ENCODE measurements at regions not wholly inside any gene's neighbourhood (a gene's known extent, or its start where the extent isn't known, plus 50 kb on each side); places are given as distances from the start of the nearest gene placed in this dataset.
A peak's percentile ranks its signal among the peaks of the same experiment; 100 is the strongest.

DNA sequence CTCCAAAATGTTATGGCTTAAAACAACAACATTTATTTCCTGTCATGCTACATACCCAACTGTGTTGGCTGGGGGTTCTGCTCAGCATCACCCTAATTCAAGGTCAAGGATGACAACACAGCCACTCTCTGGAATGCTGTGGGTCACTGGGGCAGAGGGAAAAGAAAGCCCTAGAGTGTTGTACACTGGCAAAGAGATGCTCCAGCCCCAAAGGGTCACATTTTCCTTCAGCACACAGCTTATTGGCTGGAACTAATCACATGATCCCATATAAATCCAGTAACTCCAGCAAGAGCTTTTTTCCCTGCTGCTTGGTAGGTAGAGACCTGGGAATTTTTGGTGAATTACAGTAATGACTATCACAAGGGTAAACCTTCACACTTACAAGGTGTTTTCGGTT lies 1041.4 kb downstream of the NTRK3 start:
- no peaks in the 10 kb centered on the region for H3K9me3 ChIP-seq (ENCODE audit: insufficient read depth in 2 of 2, low read depth in 1 of 2, low read length in 1 of 2)
- no peaks in the 10 kb centered on the region for H3K36me3 ChIP-seq (ENCODE audit: control insufficient read depth in 2 of 4, insufficient read depth in 4 of 4, low read length in 3 of 4)
- H2BK120ac ChIP-seq (replicated peaks; ENCODE audit: low read depth, low read length) = no peak overlapping the region
- H3K79me1 ChIP-seq (ENCODE audit: low read depth, low read length) = no peaks in the 10 kb centered on the region
- WGBS, 2 experiments (ENCODE audit: extremely low coverage in 1 of 2, insufficient coverage in 1 of 2, insufficient read length in 1 of 2, insufficient replicate concordance in 2 of 2, low coverage in 1 of 2, low lambda C conversion rate in 2 of 2, missing lambda C conversion rate in 1 of 2) = 89% methylated on average over 1 of the region's 1 CpG; no CpG with 5 or more reads in 1 of the 2 experiments
- no peak overlapping the region for H4K91ac ChIP-seq (replicated peaks; ENCODE audit: insufficient read length, low read length)
- peaks cover 0 to 2% (median under 1%) of the 10 kb centered on the region in 4 experiments; a peak in 2 of 7 replicates for H3K27me3 ChIP-seq (replicated peaks in 1 of 4; ENCODE audit: control insufficient read depth in 3 of 4, extremely low read depth in 1 of 4, insufficient read depth in 3 of 4, low read length in 3 of 4)
- no peak overlapping the region for H3K56ac ChIP-seq (replicated peaks; ENCODE audit: insufficient read length, low read depth, low read length)
- H3K27ac ChIP-seq (ENCODE audit: low read depth, low read length) = no peak overlapping the region
- H3K4me1 ChIP-seq (replicated peaks in 1 of 4; ENCODE audit: control insufficient read depth in 3 of 4, insufficient read depth in 4 of 4, low read length in 3 of 4) = peaks cover 0 to 5% (median 0%) of the 10 kb centered on the region in 4 experiments; a peak in 1 of 7 replicates
- H2BK15ac ChIP-seq (ENCODE audit: low read length) = no peak overlapping the region
- no peaks in the 10 kb centered on the region for H3K79me2 ChIP-seq (ENCODE audit: control insufficient read depth in 1 of 2, insufficient read depth in 2 of 2, low read length in 2 of 2)
- no peak overlapping the region for H3K9ac ChIP-seq (replicated peaks in 1 of 4; ENCODE audit: extremely low read depth in 1 of 4, low read depth in 3 of 4, low read length in 3 of 4)
- TF ChIP-seq, protein P1, sequence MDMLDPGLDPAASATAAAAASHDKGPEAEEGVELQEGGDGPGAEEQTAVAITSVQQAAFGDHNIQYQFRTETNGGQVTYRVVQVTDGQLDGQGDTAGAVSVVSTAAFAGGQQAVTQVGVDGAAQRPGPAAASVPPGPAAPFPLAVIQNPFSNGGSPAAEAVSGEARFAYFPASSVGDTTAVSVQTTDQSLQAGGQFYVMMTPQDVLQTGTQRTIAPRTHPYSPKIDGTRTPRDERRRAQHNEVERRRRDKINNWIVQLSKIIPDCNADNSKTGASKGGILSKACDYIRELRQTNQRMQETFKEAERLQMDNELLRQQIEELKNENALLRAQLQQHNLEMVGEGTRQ (IDR thresholded peaks at IDR 0.05; ENCODE audit: low read length) = 0 out of 2 replicates have a peak, but pooled peaks have one; percentile 39
- TF ChIP-seq SIN3A (conservative IDR thresholded peaks at IDR 0.05 in 1 of 2, IDR thresholded peaks at IDR 0.05 in 1 of 2; ENCODE audit: low read depth in 1 of 2, low read length in 2 of 2) = no peak
- no peak overlapping the region for H2AK5ac ChIP-seq (ENCODE audit: low read depth, low read length)
- no peak overlapping the region for H4K5ac ChIP-seq (ENCODE audit: insufficient read length, low read depth, low read length)
- no peak overlapping the region for H3K4me3 ChIP-seq (ENCODE audit: extremely low read depth in 1 of 4, insufficient read depth in 2 of 4, low read depth in 3 of 4, low read length in 4 of 4)
- peak overlapping the region in 1 of 2 experiments; percentile 10; a peak in 1 of 4 replicates for H3K4me2 ChIP-seq (ENCODE audit: insufficient read depth in 1 of 2, low read depth in 2 of 2, low read length in 2 of 2)
- DNase-seq (ENCODE audit: low read depth in 1 of 2, low spot score in 2 of 2) = no peak
- no peak overlapping the region for H3K14ac ChIP-seq (ENCODE audit: insufficient read length)
- no peaks in the 10 kb centered on the region for H3K23me2 ChIP-seq (ENCODE audit: low read depth, low read length)
- no peaks in the 10 kb centered on the region for H4K20me1 ChIP-seq (replicated peaks in 1 of 2; ENCODE audit: control insufficient read depth in 1 of 2, insufficient read depth in 2 of 2, low read length in 2 of 2)
- H3K4ac ChIP-seq (replicated peaks; ENCODE audit: insufficient read length, low read depth, low read length) = no peak overlapping the region
- no peak overlapping the region for H3K18ac ChIP-seq (ENCODE audit: extremely low read depth, low read length)
- H2BK12ac ChIP-seq (ENCODE audit: low read depth, low read length) = no peak overlapping the region
- ChIA-PET CTCF (ENCODE audit: partially characterized antibody) (interaction anchor here (0.8 kb wide), 1 partner anchor 9 kb away, joined by 3 read pairs; no protein-coding TSS in a partner anchor), POLR2A (ENCODE audit: partially characterized antibody) (no interaction called here)
- H2BK20ac ChIP-seq (ENCODE audit: low read length) = no peak overlapping the region
- H4K8ac ChIP-seq (ENCODE audit: extremely low read depth, insufficient read depth, low read length) = no peak overlapping the region
- no peak overlapping the region for H2BK5ac ChIP-seq (ENCODE audit: low read depth, low read length)
- FAIRE-seq = no peak
- H2AFZ ChIP-seq (ENCODE audit: low read length) = 0 out of 2 replicates have a peak overlapping the region, but pooled peaks have one; percentile 21
- no peak overlapping the region for H3K23ac ChIP-seq (ENCODE audit: insufficient read length)
